Mesodermal cell (in vitro differentiated cells): ENCODE measurements at regions not wholly inside any gene's neighbourhood (a gene's known extent, or its start where the extent isn't known, plus 50 kb on each side); places are given as distances from the start of the nearest gene placed in this dataset.
A peak's percentile ranks its signal among the peaks of the same experiment; 100 is the strongest.

Experiments
- H3K27ac ChIP-seq: 2 replicates; pipeline ENCODE4 v1.7.0; 2013; ENCODE audit warnings: mild to moderate bottlenecking, low read depth, low read length, moderate library complexity; ENCODE audit not compliant: severe bottlenecking
- H3K36me3 ChIP-seq: 2 replicates; pipeline ENCODE4 v1.7.1; 2013; ENCODE audit warnings: mild to moderate bottlenecking, low read length, moderate library complexity; ENCODE audit not compliant: control insufficient read depth, insufficient read depth
- H3K4me1 ChIP-seq: one replicate; pipeline ENCODE4 v1.7.1; 2013; ENCODE audit warnings: mild to moderate bottlenecking, low read length; ENCODE audit not compliant: insufficient read depth, control insufficient read depth, poor library complexity, severe bottlenecking
- H3K4me3 ChIP-seq: 2 replicates; pipeline ENCODE4 v1.7.0; 2013; ENCODE audit warnings: low read length, control low read depth, mild to moderate bottlenecking; ENCODE audit not compliant: insufficient read depth, poor library complexity, severe bottlenecking; ENCODE audit errors: extremely low read depth
- H3K9me3 ChIP-seq: 2 replicates; pipeline ENCODE4 v1.7.1; 2013; ENCODE audit warnings: mild to moderate bottlenecking, low read length, moderate library complexity; ENCODE audit not compliant: control insufficient read depth
- WGBS, 2 experiments: methylation state at CpG; one replicate each; pipeline ENCODE4 v1.1.5; 2013; ENCODE audit warnings: missing lambda C conversion rate in 2 of 2; ENCODE audit not compliant: insufficient coverage in 2 of 2; 5-methylcytosine and 5-hydroxymethylcytosine counted together

DNA sequence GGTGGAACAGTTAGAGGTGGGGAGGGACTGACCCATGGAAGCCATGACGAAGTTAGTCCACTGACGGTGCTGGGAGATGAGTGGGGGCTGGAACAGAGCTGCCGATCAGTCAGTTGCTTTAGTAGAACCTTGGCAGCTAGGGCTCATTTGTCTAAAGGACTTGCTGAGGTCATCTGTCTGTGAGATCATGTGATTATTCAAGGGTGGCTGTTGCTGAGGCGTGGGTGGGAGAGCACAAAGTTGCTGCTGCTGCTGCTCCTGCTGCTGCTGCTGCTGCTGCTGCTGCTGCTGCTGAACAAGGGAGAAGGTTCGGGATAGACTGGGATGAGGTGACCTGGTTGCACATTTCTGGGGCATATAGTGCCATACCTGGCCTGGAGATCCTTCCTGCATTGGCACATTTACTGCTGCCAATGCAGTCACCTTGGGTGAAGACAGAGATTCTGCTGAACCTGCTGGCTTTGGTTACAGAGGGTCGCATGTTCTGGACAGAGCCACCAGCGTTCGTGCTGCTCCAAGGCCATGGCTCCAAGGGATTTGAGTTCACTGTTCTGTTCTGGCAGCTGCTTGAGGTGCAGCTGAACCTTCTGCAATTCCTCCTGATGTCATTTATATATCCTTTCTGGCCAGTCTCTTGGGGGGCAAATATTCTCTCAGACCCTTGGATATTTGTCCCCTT is 840.5 kb downstream of the HACE1 start:
- Histone ChIP-seq H3K9me3 (no peaks in the 10 kb centered on the region), H3K4me3 (no peak overlapping the region), H3K27ac (no peak overlapping the region), H3K36me3 (no peaks in the 10 kb centered on the region), H3K4me1 (no peaks in the 10 kb centered on the region)
- WGBS, 2 experiments, result 86 to 91% methylated on average over 8 of the region's 8 CpGs

DNA sequence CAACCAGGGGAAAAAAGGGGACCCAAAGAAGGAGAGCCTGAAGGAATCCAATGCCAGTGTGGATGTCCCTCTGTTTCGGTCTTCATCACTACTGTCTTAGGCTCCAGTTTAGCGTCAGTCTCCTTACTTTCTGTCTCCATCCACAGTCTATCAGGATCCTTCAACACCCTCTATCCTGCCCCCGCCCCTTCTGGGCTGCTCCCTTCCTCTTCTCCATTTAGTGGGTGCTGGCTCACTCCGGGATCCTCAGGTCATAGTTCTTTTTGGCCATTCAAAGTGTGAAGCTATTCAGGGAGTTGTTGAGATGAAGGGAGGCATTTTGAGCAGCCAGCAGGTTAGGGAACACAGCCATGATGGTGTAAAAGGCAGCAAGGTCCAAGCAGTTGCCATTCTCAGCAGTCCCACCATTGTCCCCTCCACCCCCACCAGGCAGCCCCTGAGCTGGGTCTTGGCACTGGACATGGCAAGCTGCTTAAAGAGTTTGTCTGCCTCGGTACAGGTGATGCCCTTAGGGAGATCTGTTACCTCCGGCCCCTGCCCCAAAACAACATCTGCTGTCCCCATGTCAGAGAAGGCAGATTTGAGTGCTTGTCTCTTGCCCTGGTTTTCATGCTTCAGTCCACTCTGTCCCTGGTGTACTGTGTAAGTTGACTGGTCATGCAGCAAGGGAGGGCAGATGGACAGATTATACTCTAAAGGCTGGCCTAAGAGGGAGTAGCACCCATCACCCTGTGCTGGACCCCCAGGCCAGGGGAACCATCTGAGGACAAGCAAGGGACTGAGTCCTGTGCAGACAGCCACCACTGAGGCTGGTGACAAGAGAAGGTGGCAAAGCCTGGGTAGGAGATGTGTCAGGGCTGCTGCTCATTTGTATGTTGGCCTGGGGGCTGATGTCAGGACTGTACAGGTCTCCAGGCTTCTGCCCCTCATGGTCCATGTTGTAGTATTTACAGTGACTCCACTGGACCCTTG is 842.0 kb downstream of the HACE1 start:
- no peaks in the 10 kb centered on the region for H3K9me3 ChIP-seq
- H3K27ac ChIP-seq, result no peak overlapping the region
- no peaks in the 10 kb centered on the region for H3K4me1 ChIP-seq
- H3K36me3 ChIP-seq, result no peaks in the 10 kb centered on the region
- no peak overlapping the region for H3K4me3 ChIP-seq
- 76 to 97% methylated on average over 3 to 5 of the region's 6 CpGs for WGBS, 2 experiments

DNA sequence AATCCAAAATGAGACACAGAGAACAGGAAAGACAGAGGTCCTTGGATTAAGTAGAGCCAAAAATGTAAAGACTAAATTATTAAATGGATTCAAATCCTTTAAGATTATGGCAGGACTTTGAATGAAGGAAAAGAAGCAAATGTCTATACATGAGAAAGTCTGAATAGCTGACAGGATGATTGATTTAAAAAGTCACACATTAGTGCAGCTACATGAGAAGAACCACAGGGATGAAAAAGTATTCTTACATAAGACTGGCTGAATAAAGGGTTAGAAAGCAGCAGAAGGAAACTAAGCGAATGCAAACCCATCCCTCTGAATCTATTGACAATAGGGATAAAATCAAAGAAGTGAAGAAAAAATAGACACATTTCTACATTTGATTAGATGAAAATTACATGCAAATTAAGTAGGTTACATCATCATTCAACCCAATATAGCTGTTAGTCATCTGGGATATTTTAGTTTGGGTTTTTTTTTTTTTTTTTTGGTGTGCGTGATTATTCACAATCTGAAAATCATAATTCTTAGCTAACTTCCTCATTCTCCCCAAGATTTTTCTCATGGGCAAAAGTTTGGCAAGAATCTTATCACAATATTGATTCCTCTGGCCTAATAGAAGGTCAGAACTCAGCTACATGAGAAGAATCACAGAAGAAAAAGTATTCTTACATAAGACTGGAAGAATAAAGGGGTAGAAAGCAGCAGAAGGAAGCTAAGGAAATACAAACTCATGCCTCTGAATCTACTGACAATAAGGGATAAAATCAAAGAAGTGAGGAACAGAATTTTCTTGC is 845.4 kb downstream of the HACE1 start:
- Histone ChIP-seq H3K36me3 (no peaks in the 10 kb centered on the region), H3K4me3 (no peak overlapping the region), H3K27ac (no peak overlapping the region), H3K4me1 (no peaks in the 10 kb centered on the region), H3K9me3 (no peaks in the 10 kb centered on the region)
- no CpG with 5 or more reads among the region's 2 CpGs for WGBS, 2 experiments

DNA sequence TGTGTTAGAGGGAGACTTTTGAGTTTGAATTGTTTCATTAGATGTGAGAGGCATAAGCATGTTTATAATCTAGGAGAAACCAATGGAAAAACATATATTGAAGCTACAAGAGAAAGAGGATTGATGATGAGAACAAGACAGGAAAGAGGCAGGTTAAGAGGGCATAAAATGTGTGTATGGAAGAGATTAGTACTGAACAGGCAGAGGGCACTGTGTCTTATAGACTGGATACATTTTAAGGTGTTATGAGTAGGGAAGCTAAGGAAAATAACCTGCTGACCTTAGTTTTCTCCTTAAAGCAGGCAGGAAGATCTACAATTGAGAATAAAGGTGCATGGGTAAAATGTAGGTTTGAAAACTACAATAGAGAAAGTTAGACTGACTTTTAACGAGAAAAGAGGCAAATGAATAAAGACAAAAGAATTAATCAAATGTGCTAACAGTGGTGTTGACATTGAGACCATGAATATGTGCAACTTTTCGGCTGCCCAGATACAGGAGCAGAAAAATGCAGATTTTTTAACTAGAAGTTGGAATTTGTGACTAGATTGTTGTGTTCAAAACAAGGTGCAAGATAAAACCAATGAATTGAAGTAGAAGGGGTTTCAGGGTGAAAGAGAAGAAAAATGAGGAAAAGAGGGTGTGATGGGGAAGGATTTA is 846.3 kb downstream of the HACE1 start:
- no peaks in the 10 kb centered on the region for H3K36me3 ChIP-seq
- H3K4me3 ChIP-seq, result no peak overlapping the region
- no peak overlapping the region for H3K27ac ChIP-seq
- 55 to 86% methylated on average over 2 of the region's 2 CpGs for WGBS, 2 experiments
- H3K9me3 ChIP-seq, result no peaks in the 10 kb centered on the region
- no peaks in the 10 kb centered on the region for H3K4me1 ChIP-seq

DNA sequence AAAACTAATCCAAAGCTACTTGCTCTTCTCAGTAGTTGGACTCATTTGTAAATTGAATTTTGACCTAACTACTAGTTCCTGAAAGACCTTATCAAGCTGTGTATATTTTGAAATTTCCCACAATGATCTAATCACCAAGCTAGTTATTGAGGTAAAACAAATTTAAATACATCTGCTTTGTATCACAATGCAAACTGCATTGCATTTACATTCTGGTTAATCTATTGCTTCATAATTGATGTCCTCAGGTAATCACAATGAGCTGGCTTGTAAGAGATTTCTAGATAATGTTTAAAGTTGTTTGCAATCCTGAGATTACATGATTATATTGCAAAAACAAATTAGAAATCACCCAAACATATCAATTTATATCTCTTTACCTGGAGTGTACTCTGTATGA is 848.8 kb downstream of the HACE1 start:
- Histone ChIP-seq H3K4me3 (no peak overlapping the region), H3K4me1 (no peaks in the 10 kb centered on the region), H3K27ac (no peak overlapping the region), H3K36me3 (no peaks in the 10 kb centered on the region), H3K9me3 (no peaks in the 10 kb centered on the region)

DNA sequence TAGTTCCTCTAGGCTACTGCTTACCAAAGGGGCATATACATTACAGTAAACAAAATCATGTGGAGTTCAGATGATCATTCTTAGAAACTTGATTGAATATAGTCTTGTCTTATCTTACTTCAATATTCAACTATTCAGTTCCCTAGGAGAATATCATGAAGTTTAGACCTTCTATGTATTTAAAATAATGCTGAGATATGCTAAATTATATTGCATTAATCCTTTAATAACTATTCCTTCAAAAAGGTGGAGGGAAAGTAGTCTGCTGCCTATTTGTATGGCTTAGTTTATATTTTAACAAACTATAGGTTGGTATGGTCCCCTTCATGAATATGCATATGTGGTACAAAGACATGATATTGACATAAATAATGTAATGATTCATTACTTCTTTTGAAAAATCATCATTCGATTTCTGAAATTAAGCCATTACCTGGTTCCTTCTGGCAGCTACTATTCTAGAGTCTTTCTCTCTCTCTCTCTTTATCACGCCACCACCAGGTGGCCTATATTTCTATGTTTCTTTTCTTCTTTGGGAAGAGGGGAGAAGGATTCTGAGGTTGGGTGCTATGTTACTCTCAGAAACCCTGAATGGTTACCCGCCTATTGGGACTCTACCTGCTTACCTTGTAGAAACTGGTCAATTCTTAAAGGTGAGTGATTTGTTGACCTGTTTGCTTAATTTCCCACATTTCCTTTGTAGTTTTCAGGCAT is 855.8 kb downstream of the HACE1 start:
- Histone ChIP-seq H3K4me3 (no peak overlapping the region), H3K4me1 (no peaks in the 10 kb centered on the region), H3K27ac (no peak overlapping the region), H3K36me3 (no peaks in the 10 kb centered on the region), H3K9me3 (no peaks in the 10 kb centered on the region)
- WGBS, 2 experiments, result 60% methylated on average over 1 of the region's 3 CpGs; no CpG with 5 or more reads in 1 of the 2 experiments

DNA sequence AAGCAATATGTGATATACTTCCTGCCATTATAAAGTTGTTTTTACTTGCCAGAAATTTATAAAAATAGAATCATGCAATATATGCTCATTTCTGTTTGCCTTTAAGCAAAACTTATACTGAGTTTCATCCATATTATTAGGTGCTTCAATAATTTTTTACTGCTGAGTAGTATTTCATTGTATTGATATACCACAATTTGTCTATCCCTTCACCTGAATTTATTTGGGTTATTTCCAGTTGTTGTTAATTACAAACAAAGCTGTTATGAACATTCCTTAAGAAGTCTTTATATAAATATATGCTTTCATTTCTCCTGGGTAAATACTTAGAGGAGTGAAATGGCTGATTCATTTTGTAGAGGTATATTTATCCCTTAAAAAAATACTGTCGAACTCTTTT is 864.1 kb downstream of the HACE1 start:
- no peak overlapping the region for H3K4me3 ChIP-seq
- no peaks in the 10 kb centered on the region for H3K36me3 ChIP-seq
- no CpG with 5 or more reads among the region's 1 CpG for WGBS, 2 experiments
- no peaks in the 10 kb centered on the region for H3K9me3 ChIP-seq
- H3K4me1 ChIP-seq, result no peaks in the 10 kb centered on the region
- no peak overlapping the region for H3K27ac ChIP-seq

DNA sequence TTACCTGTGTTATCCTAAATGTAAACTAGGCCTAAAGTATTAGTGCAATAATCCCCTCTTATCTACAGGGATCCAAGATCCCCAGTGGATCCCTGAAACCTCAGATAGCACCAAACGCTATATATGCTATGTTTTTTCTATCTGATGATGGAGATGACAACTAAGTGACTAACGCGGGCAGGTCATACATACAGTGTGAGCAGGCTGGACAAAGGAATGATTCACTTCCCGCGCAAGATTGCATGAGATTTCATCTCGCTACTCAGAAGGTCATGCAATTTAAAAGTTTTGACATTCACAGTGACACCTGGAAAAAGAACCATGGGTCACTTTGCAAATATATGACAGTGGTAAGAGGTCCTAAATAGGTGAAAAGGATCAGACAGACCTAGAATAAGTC is 875.9 kb downstream of the HACE1 start:
- H3K36me3 ChIP-seq, result no peaks in the 10 kb centered on the region
- no peaks in the 10 kb centered on the region for H3K4me1 ChIP-seq
- H3K4me3 ChIP-seq, result no peak overlapping the region
- no peak overlapping the region for H3K27ac ChIP-seq
- WGBS, 2 experiments, result 91 to 92% methylated on average over 4 to 5 of the region's 6 CpGs
- no peaks in the 10 kb centered on the region for H3K9me3 ChIP-seq

DNA sequence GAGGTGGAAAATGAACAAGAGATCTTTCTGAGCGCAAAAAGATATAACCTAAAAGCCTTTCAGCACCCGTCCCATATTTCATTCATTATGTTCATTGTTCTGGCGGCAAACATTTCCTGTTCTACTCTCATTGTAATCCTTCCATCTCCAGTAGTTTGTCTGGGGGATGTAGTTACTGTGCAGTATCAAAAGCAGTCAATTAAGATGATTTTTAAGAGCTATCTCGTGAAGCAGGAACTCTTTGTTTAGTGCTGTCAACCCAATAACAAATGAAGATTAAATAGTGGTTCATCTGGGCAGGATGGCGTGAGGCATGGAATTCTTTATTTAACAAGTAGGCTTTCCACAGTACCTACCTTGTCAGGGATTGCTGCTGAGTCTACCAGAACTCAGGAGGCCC is 876.7 kb downstream of the HACE1 start:
- Histone ChIP-seq H3K27ac (peak overlapping the region; percentile 4), H3K36me3 (no peaks in the 10 kb centered on the region), H3K9me3 (no peaks in the 10 kb centered on the region), H3K4me3 (no peak overlapping the region), H3K4me1 (no peaks in the 10 kb centered on the region)
- WGBS, 2 experiments, result 86% methylated on average over 1 of the region's 5 CpGs; no CpG with 5 or more reads in 1 of the 2 experiments

DNA sequence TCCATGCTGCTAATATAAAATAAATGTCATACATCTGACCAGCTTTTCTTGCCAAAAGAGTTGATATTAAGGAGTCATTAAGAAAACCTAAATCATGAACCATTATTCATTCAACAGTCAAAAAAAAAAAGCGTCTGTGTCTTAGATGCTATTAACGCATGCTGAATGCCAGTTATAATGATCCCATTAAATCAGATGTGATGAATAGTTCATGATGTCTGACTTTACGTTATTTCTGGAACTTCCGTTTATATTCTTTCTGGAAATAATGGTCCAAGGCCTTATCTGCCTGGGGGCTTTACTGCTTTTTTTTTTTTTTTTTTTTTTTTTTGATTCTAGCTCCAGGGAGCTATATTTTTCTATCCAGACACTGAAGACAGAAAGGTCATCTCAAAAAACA is 877.1 kb downstream of the HACE1 start:
- 90 to 93% methylated on average over 2 to 3 of the region's 4 CpGs for WGBS, 2 experiments
- Histone ChIP-seq H3K4me1 (no peaks in the 10 kb centered on the region), H3K36me3 (no peaks in the 10 kb centered on the region), H3K4me3 (no peak overlapping the region), H3K27ac (no peak overlapping the region), H3K9me3 (no peaks in the 10 kb centered on the region)
